GM12878 (cell line): ENCODE measurements at regions not wholly inside any gene's neighbourhood (a gene's known extent, or its start where the extent isn't known, plus 50 kb on each side); places are given as distances from the start of the nearest gene placed in this dataset.

ENCODE experiments used
- ASH2L ChIP-seq: fragments of 300-600, 200-600 bp; sonication (generic); IDR thresholded peaks from 2 replicates; pipeline ENCODE4 v1.6.1; 2017; ENCODE audit warnings: low read depth, mild to moderate bottlenecking, borderline replicate concordance
- CREB1 ChIP-seq: IDR thresholded peaks from 2 replicates; pipeline ENCODE4 v1.6.1; 2012; ENCODE audit warnings: low read depth, mild to moderate bottlenecking, inconsistent platforms
- EED ChIP-seq: sonication (generic); IDR thresholded peaks from 2 replicates; pipeline ENCODE4 v1.6.1; 2016; ENCODE audit warnings: antibody characterized with exemption, low read depth
- RAD51 ChIP-seq: fragments of 450-650 bp; IDR thresholded peaks from 2 replicates; pipeline ENCODE4 v1.6.1; 2016; ENCODE audit warnings: moderate library complexity, mild to moderate bottlenecking, inconsistent platforms
- SMAD1 ChIP-seq: fragments of 450-650 bp; IDR thresholded peaks from 2 replicates; pipeline ENCODE4 v1.6.1; 2018; ENCODE audit warnings: mild to moderate bottlenecking, low read depth; ENCODE audit not compliant: partially characterized antibody
- SMC3 ChIP-seq: IDR thresholded peaks from 2 replicates; pipeline ENCODE4 v1.6.1; 2011; ENCODE audit warnings: low read length, improper control_type of control experiment, borderline replicate concordance
- TF ChIP-seq, protein P1 (sequence below), 3 experiments: IDR thresholded peaks in 2 of 3; conservative IDR thresholded peaks in 1 of 3; 2 replicates each; pipeline ENCODE4 v1.5.1; 2011; ENCODE audit warnings: low read depth in 3 of 3, low read length in 3 of 3, mild to moderate bottlenecking in 3 of 3, control low read depth in 2 of 3, moderate library complexity in 2 of 3, inconsistent platforms in 1 of 3, mixed read lengths in 1 of 3; ENCODE audit not compliant: control insufficient read depth in 2 of 3, insufficient read depth in 1 of 3; ENCODE audit errors: extremely low read depth in 1 of 3
- TF ChIP-seq, protein P2 (sequence below): IDR thresholded peaks from 2 replicates; pipeline ENCODE4 v1.6.1; 2012; ENCODE audit warnings: low read depth, low read length, improper control_type of control experiment

DNA sequence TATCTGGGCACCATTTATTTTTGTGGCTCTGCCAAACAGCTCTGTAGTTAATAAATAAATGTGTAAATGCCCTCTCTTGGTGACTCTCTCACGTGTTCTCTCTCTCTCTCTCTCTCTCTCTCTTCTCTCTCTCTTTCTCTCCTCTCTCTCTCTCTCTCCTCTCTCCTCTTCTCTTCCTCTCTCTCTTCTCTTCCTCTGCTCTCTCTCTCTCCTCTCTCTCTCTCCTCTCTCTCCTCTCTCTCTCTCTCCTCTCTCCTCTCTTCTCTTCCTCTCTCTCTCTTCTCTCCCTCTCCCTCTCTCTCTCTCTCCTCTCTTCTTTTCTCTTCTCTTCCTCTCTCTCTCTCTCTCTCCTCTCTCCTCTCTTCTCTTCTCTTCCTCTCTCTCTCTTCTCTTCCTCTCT, 145.8 kb upstream of the TMEM72 start:
- TF ChIP-seq ASH2L (no peak), CREB1 (no peak), EED (no peak), SMAD1 (no peak), SMC3 (no peak), RAD51 (no peak)
- TF ChIP-seq, protein P1, sequence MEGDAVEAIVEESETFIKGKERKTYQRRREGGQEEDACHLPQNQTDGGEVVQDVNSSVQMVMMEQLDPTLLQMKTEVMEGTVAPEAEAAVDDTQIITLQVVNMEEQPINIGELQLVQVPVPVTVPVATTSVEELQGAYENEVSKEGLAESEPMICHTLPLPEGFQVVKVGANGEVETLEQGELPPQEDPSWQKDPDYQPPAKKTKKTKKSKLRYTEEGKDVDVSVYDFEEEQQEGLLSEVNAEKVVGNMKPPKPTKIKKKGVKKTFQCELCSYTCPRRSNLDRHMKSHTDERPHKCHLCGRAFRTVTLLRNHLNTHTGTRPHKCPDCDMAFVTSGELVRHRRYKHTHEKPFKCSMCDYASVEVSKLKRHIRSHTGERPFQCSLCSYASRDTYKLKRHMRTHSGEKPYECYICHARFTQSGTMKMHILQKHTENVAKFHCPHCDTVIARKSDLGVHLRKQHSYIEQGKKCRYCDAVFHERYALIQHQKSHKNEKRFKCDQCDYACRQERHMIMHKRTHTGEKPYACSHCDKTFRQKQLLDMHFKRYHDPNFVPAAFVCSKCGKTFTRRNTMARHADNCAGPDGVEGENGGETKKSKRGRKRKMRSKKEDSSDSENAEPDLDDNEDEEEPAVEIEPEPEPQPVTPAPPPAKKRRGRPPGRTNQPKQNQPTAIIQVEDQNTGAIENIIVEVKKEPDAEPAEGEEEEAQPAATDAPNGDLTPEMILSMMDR (IDR thresholded peaks at IDR 0.05 in 2 of 3, conservative IDR thresholded peaks at IDR 0.05 in 1 of 3; ENCODE audit: control insufficient read depth in 2 of 3, extremely low read depth in 1 of 3, insufficient read depth in 1 of 3, low read depth in 3 of 3, low read length in 3 of 3), result no peak
- TF ChIP-seq, protein P2, sequence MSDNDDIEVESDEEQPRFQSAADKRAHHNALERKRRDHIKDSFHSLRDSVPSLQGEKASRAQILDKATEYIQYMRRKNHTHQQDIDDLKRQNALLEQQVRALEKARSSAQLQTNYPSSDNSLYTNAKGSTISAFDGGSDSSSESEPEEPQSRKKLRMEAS, result no peak
